ENCODE measurements at regions not wholly inside any gene's neighbourhood (a gene's known extent, or its start where the extent isn't known, plus 50 kb on each side); places are given as distances from the start of the nearest gene placed in this dataset.

DNA sequence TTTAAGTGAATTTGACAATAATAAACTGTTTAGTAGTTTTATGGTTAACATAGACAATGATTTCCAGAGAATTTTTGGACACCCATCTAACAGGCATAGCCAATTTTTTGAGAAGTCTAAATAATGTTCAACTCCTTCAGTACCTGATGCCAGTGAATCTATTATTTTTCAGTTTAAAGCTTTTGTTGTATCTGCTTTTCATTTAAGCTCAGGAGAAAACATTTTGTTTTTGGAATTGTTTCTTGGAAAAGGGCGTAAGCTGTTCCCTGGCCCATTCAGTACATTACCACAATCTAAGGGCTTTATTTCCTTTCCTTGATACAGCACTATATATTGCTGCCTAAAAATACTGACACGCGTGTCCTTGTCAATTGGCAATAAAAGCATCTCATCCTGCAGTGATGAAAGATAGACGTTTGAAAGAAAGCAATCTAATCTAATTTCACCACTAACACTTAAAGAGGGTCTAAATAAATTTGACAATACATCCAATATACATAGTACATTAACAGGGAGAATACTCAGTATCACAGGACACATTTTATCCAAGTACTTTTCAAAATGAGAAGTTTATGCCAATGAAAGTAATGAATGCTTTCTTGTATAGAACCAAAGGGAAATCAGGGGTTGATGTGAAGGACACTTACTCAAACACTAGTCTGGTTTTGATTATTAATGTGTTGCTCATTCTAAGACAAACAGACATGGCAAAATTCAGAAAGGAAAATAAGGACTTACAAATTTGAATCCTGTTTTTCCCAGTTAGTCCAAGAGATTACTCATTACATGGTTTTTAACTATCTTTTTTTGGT is 104.2 kb upstream of the LGR5 start:
- no peak for TF ChIP-seq POLR2A (IDR thresholded peaks at IDR 0.05; ENCODE audit: low read depth, low read length)
- TF ChIP-seq POLR2AphosphoS5 (IDR thresholded peaks at IDR 0.05; ENCODE audit: low read depth, low read length) = no peak
- no peak for TF ChIP-seq TAF1 (IDR thresholded peaks at IDR 0.05; ENCODE audit: borderline replicate concordance, low read depth, low read length)

Measured in GM12892 (cell line).